ENCODE measurements at regions not wholly inside any gene's neighbourhood (a gene's known extent, or its start where the extent isn't known, plus 50 kb on each side); places are given as distances from the start of the nearest gene placed in this dataset.
"Not testable (repeated sequence)": the region's sequence is repeated elsewhere in the genome, so short reads cannot be mapped to it uniquely, and the experiment has no call there.

DNA sequence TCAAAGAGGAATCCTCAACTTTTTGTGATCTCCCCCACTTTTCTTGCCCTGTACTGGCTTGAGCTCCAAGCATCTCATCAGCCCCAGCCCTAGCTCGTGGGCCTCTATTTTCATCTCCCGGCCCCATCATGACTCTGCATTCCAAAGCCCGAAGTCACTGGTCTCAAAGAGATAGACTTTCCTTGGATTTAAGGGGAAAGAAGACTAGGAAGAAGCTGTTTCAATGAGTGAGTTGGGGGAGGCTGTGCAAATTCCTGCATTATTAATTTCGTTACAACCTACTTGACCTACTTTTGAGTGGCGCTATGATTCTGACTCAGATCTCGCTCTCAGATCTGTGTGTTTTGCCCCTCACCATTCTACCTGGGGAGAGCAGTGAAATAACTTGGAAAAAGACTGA is 266.6 kb upstream of the TBL1XR1 start:
- no peak for DNase-seq

DNA sequence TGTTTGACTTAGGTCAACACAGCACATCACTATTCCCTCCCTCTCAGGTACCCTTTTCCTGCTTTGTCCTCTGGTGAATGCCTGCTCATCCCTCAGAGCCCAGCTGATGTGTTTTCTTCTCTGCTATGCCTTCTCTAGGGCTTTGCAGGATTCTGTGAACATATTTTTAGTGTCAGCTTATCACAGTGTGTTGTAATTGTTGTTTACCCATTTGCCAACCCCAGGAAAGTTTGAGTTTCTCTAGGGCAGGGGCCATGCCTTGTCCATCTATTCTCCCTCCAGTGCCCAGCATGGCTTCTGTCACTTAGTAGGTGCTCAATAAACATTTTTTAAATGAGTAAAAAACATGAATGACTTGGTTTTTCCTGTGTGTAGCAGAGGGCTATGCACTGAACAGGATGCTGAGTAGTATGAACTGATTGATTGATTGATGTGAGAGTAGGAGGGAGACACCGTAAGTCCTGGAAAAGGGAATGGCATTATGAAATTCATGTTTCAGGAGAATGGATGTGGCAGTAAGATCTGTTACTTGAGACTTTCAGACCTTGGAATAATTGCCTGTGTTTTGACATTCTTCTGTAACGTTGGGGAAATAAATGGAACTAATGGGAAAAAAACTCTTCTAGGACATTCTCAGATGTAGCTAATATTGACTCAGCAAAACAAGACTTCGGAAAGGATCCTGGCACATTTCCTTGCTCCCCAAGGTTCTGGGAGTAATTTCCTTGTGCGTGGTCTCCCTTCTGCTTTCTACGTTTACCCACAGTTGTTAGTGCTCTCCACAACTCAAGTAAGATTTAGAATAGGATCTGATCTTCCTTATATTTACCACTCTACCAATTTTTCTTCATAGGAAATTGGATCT is 267.3 kb upstream of the TBL1XR1 start:
- no peak for DNase-seq

DNA sequence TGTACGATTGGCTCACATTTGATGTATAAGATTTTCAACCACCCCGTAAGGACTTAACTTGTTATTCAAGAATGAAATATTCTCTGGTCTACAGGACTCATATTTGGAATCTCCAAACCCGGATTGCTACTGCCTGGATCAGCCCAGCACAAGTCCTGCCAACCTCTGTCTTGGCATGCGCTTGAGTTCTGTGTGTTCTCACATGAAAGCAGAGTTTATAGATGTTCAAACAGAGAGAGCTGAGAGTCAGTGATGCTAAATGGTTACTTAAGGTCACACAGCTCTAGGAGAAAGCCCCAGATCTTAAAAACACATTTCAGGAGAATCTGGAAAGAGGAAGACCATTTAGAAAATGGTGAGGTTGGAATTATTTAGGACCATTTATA is 268.0 kb upstream of the TBL1XR1 start:
- no peak for DNase-seq

DNA sequence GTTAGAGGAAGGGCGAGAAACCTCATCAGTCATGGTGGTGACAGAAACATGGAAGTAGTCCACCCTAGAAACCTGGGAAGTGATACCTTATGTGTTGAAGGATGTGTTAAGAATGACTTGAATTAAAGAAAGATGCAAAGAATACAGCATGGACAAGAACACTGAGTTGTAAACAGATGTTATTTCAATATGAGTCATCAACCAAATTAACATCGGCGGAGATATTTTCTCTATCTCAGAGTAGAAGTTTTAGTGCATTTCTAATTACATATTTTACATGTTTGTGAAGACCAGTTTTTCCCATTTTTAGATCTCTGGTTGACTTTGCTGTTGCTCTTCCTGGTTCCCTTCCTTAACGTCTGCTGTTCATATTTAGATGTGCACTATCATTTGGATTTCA is 268.8 kb upstream of the TBL1XR1 start:
- no peak for DNase-seq

DNA sequence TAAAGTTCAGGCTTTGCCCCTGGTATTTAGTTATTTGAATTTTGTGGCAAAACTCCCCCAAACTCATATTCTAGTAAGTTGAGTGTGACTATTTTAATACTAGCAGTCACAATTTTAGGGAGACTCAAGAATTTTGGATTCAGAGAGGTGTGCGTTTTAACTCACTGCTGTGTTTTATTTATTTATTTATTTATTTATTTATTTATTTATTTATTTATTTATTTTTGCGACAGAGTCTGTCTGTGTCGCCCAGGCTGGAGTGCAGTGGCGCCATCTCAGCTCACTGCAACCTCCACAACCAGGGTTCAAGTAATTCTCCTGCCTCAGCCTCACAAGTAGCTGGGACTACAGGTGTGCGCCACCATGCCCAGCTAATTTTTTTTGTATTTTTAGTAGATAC is 269.3 kb upstream of the TBL1XR1 start:
- not testable (repeated sequence) for DNase-seq

DNA sequence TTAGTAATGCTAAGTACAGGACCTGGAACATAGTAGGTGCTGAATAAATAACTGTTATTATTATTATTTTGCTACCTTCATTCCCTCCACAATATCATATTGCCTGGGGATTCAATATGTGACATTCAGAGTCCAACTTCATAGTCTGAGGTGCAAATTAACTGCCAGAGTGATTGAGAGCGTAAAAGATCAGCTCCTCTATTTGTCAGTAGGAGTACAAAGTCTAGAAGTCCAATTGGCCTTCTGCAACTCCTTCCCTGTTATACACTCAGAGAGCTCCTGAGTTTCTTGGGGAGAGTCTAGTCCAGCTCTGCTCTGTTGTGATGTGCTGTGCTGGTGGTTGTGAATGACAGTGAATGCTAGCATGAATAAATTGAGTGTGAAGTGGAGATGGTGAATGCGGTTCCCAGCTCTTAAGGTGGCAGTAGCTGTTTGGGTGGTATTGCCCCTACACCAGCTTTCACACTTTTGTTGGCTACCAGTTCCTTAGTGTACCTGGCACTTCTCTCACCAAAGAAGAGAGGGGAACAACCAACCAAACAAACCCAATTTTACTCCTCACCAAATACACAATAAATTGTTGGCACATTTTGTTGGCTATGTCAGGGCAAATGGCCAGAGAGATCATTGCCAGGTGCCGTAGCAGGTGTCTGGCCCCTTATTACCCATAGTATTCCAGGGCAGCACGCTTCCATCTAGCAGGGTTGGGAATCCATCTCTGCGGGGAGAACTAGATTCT is 270.1 kb upstream of the TBL1XR1 start:
- DNase-seq, result no peak

DNA sequence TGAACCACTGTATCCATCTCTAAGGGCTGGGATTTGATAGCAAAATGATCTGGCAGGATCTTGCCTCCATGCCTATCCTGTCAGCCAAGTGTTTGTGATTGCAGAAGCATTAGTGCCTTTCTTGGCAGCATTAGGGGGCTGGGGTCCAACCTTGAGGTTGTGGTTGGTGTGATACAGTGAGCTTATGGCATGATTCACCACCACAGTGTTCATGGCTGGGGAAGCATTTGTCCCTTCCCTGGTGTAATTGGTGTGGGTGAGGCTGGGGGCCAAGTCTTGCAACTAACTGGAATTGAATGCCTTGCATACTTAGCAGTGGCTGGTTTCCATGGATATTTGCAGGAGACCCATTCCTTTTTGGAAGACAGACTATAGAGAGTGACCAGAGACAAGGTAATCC is 271.0 kb upstream of the TBL1XR1 start:
- DNase-seq, result no peak

DNA sequence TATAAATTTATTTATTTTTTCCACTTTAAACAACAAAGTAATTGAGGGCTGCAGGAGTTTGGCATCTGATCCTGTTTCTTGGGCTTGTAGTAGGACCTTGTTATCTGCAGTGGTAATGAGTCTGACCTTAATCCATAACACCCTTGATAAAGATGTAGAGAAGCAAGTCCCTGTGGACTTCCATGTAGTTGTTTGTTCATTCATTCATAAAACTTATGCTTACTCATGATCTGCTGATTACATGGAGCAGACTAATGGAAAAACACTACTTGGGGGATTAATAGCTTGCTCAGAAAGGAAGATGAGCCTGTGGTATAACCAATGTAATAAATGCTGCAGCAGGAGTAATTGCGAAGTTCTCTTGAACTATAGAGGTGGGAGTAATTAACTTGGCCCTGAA is 271.5 kb upstream of the TBL1XR1 start:
- no peak for DNase-seq

DNA sequence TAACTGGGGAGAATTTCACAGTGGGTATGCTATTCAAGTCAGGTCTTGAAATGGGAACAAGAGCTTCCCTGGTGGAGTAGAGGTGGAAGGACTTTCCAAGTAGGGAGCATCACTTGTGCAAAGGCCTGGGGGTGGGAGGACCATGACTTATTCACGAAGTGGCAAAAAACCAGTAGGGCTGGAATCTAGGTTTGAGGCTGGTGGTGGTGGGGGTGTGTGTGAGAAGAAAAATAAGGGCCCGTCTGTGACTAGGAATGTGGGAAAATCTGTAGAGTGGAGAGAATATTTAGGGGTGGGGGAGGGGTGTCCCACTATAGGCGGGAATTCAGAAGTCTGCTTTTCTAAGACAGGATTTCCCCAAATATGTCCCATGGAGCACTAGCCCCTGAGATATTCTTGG is 271.9 kb upstream of the TBL1XR1 start:
- no peak for DNase-seq

DNA sequence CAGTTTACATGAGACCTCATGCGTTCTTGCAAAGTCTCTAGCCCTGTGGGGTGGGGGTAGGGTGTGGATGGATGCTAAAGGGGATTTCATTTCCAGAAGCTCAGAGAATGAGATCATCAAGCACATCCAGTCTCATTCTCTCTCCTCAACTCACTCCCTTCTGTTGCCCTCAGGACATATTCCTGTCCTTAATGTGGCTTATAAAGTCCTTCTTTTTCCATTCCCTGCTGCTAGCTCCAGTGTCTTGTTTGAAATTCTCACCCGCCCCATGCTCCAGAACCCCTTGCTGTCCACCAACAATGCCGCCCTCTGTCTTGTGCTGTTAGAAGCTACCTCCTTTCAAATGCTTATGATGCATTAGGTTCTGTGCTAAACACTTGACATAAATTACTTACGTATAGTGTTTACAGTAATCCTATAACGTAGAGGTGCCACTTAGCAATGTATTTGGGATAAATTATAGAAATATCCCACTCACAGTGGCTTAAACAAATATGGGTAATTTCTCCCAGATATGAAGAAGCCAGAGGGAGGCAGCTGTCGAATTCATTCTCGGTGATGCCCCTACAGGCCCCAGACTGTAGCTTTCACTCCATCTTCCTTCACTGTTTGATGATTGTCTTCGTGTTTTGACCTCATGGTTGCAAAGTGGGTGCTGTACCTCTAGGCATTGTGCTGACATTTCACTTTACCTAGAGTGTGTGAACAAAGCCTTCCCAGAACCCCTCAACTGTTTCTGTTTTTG is 273.1 kb upstream of the TBL1XR1 start:
- no peak for DNase-seq

DNA sequence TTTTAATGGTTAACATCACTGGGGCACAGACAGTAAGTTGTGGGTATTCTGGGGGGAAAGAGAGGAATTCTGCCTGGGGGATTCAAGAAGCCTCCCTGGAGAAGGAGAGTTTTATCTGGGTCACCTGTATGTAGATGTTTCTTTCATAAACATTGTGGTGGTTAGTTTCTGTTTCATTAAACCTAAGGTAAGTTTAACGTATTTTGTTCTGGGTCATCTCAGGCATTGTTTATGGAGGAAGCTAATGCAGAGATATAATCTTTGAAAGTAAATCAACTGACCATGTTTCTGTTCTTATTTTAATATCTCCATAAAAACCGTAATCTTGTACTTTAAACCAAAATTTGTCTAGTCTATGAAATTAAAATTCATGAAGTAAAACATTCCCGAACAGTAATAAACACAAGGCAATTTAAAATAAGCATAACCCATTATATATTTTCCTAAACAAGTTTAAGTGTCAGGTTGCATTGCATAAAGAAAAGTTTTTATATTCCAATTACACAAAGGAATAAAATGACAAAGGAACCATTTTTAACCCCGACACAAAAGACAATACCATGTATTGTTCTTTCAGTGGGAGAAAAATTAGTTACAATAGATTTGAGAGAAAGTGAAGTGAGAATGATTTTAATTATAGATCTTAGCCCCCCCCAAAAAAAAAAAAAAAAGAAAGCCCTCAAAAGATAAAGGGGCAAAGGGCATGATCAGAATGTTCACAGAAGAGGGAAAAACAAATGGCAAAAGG is 274.6 kb upstream of the TBL1XR1 start:
- no peak for DNase-seq

DNA sequence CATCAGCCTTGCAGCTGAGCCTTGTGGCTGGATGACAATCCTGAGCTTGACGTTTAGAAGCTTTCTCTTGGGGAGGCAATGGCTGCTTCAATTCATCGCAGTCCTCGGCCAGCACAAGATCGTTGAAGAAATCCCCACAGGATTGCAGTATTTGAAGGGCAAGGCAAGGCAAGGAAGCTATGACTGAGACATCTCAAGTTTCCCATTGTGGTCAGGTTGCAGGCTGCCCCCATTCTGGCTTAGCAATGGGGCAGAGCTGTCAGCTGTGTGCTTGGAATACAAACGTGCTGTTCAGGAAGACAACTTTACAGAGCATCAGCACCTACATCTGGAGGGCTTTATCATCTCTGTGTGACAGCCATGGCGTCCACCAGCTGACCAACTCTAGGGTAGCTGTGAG is 275.9 kb upstream of the TBL1XR1 start:
- DNase-seq, result no peak

DNA sequence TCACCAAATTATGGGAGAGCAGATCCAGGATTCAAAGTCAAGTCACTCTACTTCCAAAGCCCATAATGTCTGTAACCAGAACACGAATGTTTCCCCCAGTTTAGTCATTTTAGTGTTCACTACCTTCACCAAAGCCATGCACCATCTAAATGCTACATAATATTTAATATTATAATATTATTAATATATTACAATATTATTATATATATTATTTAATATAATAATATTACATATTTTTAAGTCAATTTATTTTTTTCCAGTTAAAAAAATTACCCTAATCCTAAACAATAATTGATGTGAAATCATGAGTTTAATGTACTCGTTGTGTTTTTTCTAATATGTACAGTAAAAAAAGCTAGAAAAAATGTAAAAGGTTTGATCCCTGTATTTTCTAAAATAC is 276.6 kb upstream of the TBL1XR1 start:
- no peak for DNase-seq

DNA sequence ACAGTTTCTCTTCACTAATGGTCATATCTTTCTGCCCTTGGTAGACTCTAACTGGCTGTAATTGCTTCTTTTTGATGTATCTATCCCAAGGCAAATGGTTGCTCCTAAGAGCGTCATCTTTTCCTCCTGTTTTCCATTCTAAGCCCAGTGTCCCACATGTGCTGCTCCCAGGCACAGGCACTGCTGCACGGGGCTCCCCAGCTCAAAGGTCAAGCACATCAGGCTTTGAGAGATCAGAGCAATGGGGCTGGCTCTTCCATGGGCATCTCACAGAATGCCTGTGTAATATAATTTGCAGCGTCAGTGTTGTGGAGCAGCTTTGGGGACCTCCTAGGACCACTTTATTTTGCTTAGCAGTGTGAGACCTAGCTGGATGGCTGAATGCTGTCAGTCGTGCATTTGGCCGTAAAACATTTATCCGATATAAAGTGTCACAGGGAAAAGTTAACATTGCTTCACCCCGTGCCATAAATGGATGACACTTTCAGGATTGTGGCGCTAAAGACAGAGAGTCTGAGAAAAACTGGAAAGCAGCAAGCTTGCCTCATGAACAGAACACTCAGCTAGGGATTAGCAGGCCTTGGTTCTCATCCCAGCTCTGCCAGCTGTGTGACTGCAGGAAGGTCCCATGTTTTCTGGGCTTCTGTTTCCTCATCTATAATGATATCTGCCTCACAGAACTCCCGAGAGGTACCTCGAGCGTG is 277.5 kb upstream of the TBL1XR1 start:
- no peak for DNase-seq

DNA sequence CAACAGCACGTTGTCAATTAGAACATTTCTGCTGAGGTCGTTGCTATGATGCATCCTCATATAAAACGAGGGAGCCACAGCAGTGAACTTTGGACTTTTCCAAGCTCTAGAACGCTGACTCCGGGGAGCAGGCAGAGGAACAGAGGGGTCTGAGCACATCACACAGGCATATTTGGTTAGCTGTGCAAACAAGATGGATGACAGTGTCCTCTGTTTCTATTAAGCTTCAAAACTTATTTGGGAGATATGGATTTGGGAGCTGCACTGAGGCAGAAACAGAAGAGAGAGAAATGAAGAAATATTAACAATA is 278.0 kb upstream of the TBL1XR1 start:
- no peak for DNase-seq

DNA sequence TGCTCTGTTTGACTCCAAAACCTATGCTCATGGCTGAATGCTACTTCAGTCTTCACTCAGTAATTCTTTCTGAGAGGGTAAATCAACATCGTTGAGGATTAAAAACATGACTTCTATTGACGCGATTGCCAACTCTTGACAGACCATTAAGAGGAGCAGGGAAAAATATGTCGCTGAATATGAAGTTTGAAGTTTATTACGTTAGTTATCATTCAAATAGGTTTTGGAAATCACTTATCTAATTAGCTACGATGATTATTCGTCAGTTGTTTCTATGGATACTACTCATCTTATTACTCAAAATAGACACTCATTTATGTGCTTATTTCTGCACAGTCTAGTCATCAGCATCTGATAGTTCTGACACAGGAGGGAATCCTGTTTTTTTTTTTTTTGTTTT is 279.2 kb upstream of the TBL1XR1 start:
- DNase-seq, result no peak

DNA sequence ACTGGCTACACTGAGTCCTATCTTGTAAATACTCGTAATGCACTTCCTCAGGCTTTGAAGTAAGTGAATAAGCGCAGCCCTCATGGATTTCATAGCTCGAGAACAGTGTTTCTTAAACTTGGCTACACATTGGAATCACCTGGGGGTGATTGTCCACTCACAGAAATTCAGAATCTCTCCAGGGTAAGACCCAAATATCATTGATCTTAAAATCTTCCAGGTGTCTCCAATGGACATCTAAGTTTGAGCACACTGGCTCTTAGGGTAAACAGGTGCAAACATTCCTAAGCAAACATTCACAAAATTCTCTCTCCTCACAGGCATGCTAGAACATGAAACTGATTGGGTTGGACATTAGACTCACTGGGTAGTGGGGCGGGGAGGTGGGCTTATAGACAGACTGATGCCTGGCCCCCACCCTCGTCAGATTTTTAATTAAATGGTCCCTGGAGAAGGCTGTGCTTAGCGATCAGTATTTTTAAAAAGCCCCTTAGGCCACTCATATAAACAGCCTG is 279.7 kb upstream of the TBL1XR1 start:
- no peak for DNase-seq

DNA sequence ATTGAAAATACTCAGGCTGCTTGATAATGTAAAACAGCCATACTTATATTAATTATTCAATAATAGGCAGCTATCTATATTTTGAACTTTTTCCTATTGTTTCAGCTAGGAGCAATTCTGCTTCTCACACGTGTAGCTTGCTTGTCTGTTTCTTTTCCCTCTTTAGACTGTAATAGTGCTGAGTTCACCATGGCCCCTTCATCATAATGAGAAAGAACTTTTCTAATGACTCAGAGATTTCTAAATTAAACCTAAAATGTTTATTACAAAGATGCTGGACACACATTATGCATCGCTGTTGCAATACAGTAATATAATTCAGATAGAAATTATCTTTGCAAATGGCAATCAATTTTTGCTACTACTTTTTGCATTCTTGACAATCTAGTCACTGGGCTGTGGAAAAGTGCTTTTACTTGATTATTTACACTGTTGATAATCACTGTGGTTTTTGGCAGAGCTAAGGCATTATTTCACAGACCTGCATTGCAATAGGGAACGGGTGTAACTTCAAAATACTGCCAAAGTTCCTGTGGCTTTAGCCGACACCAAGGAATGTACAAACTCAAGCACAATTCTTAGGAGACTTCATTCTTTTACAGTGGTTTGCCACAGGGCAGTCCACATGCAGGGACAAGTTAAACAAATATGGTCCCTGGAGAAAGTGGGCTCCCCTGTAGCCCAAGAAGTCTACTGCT is 281.0 kb upstream of the TBL1XR1 start:
- DNase-seq, result no peak

DNA sequence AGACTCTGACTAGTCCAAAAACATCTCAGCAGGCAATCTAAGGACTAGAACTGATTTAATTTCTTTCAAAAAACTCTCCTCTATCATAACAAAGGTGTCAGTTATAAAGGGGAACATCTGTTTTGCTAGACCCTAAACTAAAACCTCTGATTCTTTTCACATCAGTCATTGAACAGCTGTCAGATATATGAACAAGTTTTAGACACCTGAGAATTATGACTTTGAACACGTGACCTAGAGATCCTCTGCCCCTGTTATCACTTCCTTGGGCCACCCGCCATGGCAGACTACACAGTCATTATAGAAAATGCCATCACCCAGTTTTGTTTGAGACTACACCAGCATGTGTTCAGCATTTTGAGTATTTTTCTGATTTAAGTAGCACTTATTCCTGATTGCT is 282.3 kb upstream of the TBL1XR1 start:
- DNase-seq, result no peak

DNA sequence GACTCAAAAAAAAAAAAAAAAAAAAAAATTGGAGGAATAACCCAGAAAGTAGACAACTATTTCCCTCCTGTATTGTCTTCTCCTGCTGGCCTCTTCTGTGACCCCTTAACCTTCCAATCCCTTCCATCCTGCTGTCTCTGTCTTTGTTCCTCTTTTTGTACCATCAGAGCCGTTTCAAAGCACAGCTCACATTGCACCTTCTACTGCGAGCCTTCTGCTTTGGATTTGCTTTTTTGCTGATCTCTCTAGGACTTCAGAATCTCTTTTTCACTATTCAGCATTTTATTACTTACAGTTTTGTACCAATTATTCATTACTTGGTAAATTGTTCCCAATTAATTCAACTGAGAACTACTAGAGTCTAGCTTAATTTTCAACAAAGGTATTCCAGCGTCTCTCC is 284.0 kb upstream of the TBL1XR1 start:
- no peak for DNase-seq

DNA sequence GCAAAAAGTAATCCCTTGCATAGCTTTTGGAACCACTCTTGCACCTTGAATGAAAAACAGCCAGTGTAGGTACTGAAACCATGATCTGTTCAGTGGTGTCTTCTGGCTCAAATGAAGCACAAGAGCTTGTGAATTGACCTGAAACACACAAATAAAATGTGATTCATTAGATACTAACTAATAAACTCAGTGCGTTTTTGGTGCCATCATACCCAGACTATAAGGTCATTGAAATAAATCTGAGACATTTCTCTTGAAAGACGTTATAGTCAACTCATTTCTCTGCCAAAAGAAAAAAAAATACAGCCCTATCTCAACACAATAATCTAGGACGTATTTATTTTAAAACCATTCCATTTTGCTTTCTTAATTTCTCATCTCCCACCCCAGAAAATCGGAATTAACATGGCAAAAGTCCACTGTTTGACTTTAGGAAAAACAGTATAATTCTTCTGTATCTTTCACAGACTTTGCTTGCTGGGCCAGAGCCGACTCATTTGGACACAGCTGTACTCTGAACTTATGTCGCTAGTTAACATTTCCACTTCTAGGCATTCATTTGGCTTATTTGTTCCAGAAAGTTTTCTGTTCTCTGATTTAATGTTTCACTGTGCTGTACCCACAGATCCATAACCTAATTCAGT is 284.9 kb upstream of the TBL1XR1 start:
- no peak for DNase-seq
